ENCODE measurements at regions not wholly inside any gene's neighbourhood (a gene's known extent, or its start where the extent isn't known, plus 50 kb on each side); places are given as distances from the start of the nearest gene placed in this dataset.
"Not testable (repeated sequence)": the region's sequence is repeated elsewhere in the genome, so short reads cannot be mapped to it uniquely, and the experiment has no call there.

DNA sequence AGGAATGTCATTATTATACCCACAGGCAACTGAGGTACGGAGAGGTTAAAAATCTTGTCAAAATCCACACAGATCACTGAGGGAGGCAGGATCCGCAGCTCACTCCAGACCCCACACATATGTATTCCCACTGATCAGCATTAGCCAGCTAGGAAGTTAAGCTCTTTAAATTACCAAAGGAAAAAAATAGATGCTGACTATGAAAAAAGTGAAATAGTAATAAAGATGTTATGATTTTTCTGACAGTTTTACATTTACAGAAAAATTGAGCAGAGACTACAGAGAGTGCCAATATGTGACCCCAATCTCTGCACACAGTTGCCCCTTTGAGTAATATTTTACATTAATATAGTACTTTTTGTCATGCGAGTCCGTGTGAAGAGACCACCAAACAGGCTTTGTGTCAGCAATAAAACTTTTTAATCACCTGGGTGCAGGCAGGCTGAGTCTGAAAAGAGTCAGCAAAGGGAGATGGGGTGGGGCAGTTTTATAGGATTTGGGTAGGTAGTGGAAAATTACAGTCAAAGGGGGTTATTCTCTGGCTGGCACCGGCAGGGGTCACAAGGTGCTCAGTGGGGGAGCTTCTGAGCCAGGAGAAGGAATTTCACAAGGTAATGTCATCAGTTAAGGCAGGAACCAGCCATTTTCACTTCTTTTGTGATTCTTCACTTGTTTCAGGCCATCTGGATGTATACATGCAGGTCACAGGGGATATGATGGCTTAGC lies 61.9 kb upstream of the NAA35 start:
- DNase-seq (ENCODE audit: low read depth in 2 of 3, low spot score in 1 of 3) = not testable (repeated sequence)

DNA sequence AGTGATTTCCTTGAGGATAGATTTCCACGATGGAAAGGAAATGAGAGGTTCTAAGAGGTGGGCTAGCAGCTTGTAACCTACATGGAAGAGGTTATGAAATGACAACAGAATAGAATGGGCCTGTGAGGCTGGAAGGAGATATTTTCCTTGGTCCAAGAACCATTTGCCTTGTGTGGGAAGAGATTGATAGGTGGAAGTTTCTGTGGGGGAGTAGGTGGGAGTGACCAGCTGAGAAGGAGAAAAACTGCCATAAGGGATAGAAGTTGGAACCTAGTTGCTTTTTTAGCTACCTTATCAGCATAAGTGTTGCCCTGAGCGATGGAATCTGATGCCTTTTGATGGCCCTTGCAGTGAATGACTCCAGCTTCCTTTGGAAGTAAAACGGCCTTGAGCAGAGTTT lies 60.4 kb upstream of the NAA35 start:
- not testable (repeated sequence) for DNase-seq (ENCODE audit: low read depth in 2 of 3, low spot score in 1 of 3)

DNA sequence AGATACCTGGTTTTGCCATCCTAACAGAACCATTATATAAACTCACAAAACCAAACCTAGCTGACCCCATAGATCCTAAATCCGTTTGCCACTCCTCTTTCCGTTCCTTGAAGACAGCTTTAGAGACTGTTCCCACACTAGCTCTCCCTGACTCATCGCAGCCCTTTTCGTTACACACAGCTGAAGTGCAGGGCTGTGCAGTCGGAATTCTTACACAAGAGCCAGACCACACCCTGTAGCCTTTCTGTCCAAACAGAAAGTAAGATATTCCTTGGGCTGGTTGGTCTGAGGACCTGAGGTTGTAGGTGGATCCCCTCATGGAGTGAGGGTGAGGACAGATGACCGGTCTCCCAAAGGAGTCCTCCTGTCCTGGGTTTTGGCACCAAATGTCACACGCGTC lies 56.7 kb upstream of the NAA35 start:
- no peak for DNase-seq (ENCODE audit: low read depth in 2 of 3, low spot score in 1 of 3)

DNA sequence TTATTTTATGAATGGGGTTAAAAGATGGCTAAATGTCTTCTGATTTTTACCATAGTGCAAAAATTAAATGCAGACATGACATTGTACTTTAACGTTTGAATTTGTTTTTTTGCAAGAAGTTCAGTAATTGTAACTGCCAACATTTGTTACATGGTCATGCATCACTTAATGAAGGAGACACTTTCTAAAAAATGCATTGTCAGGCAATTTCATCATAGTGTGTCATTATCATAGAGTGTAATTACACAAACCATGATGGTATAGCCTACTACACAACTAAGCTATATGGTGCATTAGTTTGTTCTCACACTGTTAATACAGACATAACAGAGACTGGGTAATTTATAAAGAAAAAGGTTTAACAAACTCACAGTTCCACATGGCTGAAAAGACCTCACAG lies 50.0 kb upstream of the NAA35 start:
- DNase-seq (ENCODE audit: low read depth in 2 of 3, low spot score in 1 of 3) = no peak
